Endothelial cell of umbilical vein (primary cell): ENCODE measurements at regions not wholly inside any gene's neighbourhood (a gene's known extent, or its start where the extent isn't known, plus 50 kb on each side); places are given as distances from the start of the nearest gene placed in this dataset.

Experiments used
- BruUV-seq: library from RNA; stranded (reverse); fragments of 400-500 nt; replicated peaks from 2 replicates; lab custom pipeline; 2021; lab: Mats Ljungman, UMichigan
- CTCF ChIA-PET: fragments of 300-600, 350-600 bp; sonication (Branson Sonifier 250); formaldehyde crosslinking; loops from one replicate; lab custom pipeline; 2021; ENCODE audit warnings: antibody characterized with exemption, inconsistent platforms; lab: Charles Lee
- POLR2A ChIA-PET: fragments of 300-600, 350-600 bp; sonication (Branson Sonifier 250); formaldehyde crosslinking; loops from one replicate; lab custom pipeline; 2021; ENCODE audit warnings: antibody characterized with exemption, inconsistent platforms; lab: Charles Lee
- DNase-seq: peaks from one replicate; pipeline ENCODE4 v3.0.0-alpha.2; 2011; ENCODE audit warnings: low read depth, low spot score
- FAIRE-seq: peaks from 2 replicates; lab custom pipeline; 2011; peaks lifted over from hg19 to GRCh38; lab: Jason Lieb, UNC
- H2AFZ ChIP-seq: 2 replicates; pipeline ENCODE4 v1.6.0; 2012; ENCODE audit warnings: low read depth, low read length, control low read depth, inconsistent platforms
- H3K27ac ChIP-seq: 2 replicates; pipeline ENCODE4 v1.5.1; 2011; ENCODE audit warnings: low read depth, mild to moderate bottlenecking, control low read depth, low read length, moderate library complexity; ENCODE audit not compliant: insufficient read depth
- H3K27me3 ChIP-seq, 2 experiments: 2 replicates each; pipeline versions ENCODE4 v1.6.0 to v1.6.1; 2011; ENCODE audit warnings: low read length in 2 of 2, mixed read lengths in 1 of 2; ENCODE audit not compliant: control insufficient read depth in 2 of 2, insufficient read depth in 2 of 2
- H3K36me3 ChIP-seq, 2 experiments: 2 replicates in 1 of 2; 3 replicates in 1 of 2; pipeline ENCODE4 v1.5.1; 2011; ENCODE audit warnings: low read length in 2 of 2, mild to moderate bottlenecking in 1 of 2, moderate library complexity in 1 of 2; ENCODE audit not compliant: control insufficient read depth in 2 of 2, insufficient read depth in 2 of 2; ENCODE audit errors: extremely low read depth in 1 of 2
- H3K4me1 ChIP-seq: 3 replicates; pipeline ENCODE4 v1.5.1; 2011; ENCODE audit warnings: mild to moderate bottlenecking, low read length; ENCODE audit not compliant: control insufficient read depth, insufficient read depth; ENCODE audit errors: extremely low read depth
- H3K4me2 ChIP-seq: 2 replicates; pipeline ENCODE4 v1.6.1; 2011; ENCODE audit warnings: low read length, control low read depth, mixed read lengths; ENCODE audit not compliant: insufficient read depth
- H3K4me3 ChIP-seq, 3 experiments: fragments of 200-600 bp in 1 of 3; sonication (generic), shearing (Covaris generic) in 1 of 3; replicated peaks in 1 of 3; 2 replicates each; pipeline ENCODE4 v1.5.1; 2011 to 2016; ENCODE audit warnings: control low read depth in 3 of 3, low read length in 3 of 3, mild to moderate bottlenecking in 2 of 3, inconsistent platforms in 1 of 3, low read depth in 1 of 3, moderate library complexity in 1 of 3; ENCODE audit not compliant: insufficient read depth in 1 of 3
- H3K79me2 ChIP-seq: 2 replicates; pipeline ENCODE4 v1.6.0; 2012; ENCODE audit warnings: low read length, inconsistent platforms; ENCODE audit not compliant: control insufficient read depth, insufficient read depth
- H3K9ac ChIP-seq: replicated peaks from 2 replicates; pipeline ENCODE3; 2011; ENCODE audit warnings: low read length, control low read depth; ENCODE audit not compliant: insufficient read depth; ENCODE audit errors: extremely low read depth
- H3K9me1 ChIP-seq: replicated peaks from 3 replicates; pipeline ENCODE4 v1.6.0; 2011; ENCODE audit warnings: mild to moderate bottlenecking, low read length; ENCODE audit not compliant: control insufficient read depth, insufficient read depth; ENCODE audit errors: extremely low read depth
- H3K9me3 ChIP-seq: replicated peaks from 2 replicates; pipeline ENCODE4 v1.5.1; 2012; ENCODE audit warnings: low read length, inconsistent platforms; ENCODE audit not compliant: control insufficient read depth, insufficient read depth
- H4K20me1 ChIP-seq: replicated peaks from 2 replicates; pipeline ENCODE3; 2011; ENCODE audit warnings: mild to moderate bottlenecking, low read length; ENCODE audit not compliant: control insufficient read depth, insufficient read depth; ENCODE audit errors: extremely low read depth
- EZH2 ChIP-seq: IDR thresholded peaks from 2 replicates; pipeline ENCODE4 v1.6.1; 2012; ENCODE audit warnings: borderline replicate concordance, low read depth, mild to moderate bottlenecking, moderate library complexity, low read length, inconsistent platforms; ENCODE audit not compliant: severe bottlenecking
- FOS ChIP-seq: IDR thresholded peaks from 2 replicates; pipeline ENCODE4 v1.6.1; 2011; ENCODE audit warnings: mild to moderate bottlenecking, low read length, moderate library complexity, borderline replicate concordance; ENCODE audit not compliant: insufficient read depth
- GATA2 ChIP-seq: IDR thresholded peaks from 2 replicates; pipeline ENCODE4 v1.7.0; 2011; ENCODE audit warnings: low read depth, mild to moderate bottlenecking, moderate library complexity, mixed read lengths, low read length; ENCODE audit not compliant: insufficient read length, insufficient read depth
- JUN ChIP-seq: IDR thresholded peaks from 2 replicates; pipeline ENCODE4 v1.6.1; 2011; ENCODE audit warnings: borderline replicate concordance, low read depth; ENCODE audit not compliant: insufficient read length, insufficient read depth
- MYC ChIP-seq: IDR thresholded peaks from one replicate; pipeline ENCODE4 v1.6.1; 2011; ENCODE audit warnings: mild to moderate bottlenecking, low read depth, low read length
- POLR2A ChIP-seq: IDR thresholded peaks from 2 replicates; pipeline ENCODE4 v1.6.1; 2012; ENCODE audit warnings: low read depth, mild to moderate bottlenecking, control low read depth, low read length
- POLR2AphosphoS5 ChIP-seq: IDR thresholded peaks from 2 replicates; pipeline ENCODE4 v1.6.1; 2012; ENCODE audit warnings: low read depth, mild to moderate bottlenecking, control low read depth, low read length, moderate library complexity; ENCODE audit not compliant: insufficient read depth
- dilution Hi-C: fragments of 300-500 bp; cut with MboI; formaldehyde crosslinking; loops from one replicate; pipeline ENCODE4 v1.15.0; 2019; ENCODE audit warnings: low sequenced_read_pairs; ENCODE audit not compliant: extremely low pct_ligation_motif_present
- intact Hi-C: fragments of 100-400 bp; cut with micrococcal nuclease; formaldehyde crosslinking; loops from one replicate; pipeline ENCODE4 v1.10.0; 2022
- TF ChIP-seq, protein P1 (sequence below), 2 donors: IDR thresholded peaks; 1 replicate in 1 of 2; 2 replicates in 1 of 2; pipeline ENCODE4 v1.5.1; 2011; ENCODE audit warnings: low read length in 2 of 2, mild to moderate bottlenecking in 2 of 2, moderate library complexity in 2 of 2, control low read depth in 1 of 2, inconsistent platforms in 1 of 2, low read depth in 1 of 2; ENCODE audit not compliant: insufficient read depth in 1 of 2; ENCODE audit errors: extremely low read depth in 1 of 2
- TF ChIP-seq, protein P2 (sequence below): IDR thresholded peaks from 2 replicates; pipeline ENCODE4 v1.6.1; 2011; ENCODE audit not compliant: insufficient read depth, insufficient read length

DNA sequence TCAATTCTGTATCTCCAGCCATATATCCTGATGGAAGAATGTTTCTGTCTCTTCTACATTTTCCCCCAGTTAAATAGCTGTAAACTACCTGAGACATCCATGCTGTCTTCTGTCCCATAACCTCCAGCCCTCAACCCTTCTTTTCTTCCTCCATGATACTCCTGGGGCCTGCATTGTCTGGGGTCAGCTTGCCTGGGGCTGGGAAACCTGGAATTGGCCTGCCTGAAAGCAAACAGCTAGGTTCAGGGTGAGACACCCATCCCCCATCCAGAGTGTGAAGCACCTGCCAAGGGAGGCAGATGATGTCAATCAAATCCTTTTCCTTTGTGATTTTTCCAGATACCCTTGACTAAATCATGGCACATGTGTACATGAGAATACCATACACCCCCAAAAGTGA, 313.7 kb upstream of the MGAT5 start:
- Histone ChIP-seq H3K27ac (no peak overlapping the region), H3K36me3 (no peaks in the 10 kb centered on the region), H3K27me3 (peaks cover 0 to 3% of the 10 kb centered on the region in 2 experiments), H4K20me1 (no peaks in the 10 kb centered on the region), H3K9ac (no peak overlapping the region), H3K79me2 (no peaks in the 10 kb centered on the region), H3K9me3 (no peaks in the 10 kb centered on the region), H2AFZ (no peak overlapping the region), H3K4me3 (no peak overlapping the region), H3K4me2 (no peak overlapping the region), H3K4me1 (no peaks in the 10 kb centered on the region), H3K9me1 (no peaks in the 10 kb centered on the region)
- ChIA-PET CTCF (no interaction called here), POLR2A (no interaction called here)
- no peak for TF ChIP-seq MYC
- TF ChIP-seq, protein P1, sequence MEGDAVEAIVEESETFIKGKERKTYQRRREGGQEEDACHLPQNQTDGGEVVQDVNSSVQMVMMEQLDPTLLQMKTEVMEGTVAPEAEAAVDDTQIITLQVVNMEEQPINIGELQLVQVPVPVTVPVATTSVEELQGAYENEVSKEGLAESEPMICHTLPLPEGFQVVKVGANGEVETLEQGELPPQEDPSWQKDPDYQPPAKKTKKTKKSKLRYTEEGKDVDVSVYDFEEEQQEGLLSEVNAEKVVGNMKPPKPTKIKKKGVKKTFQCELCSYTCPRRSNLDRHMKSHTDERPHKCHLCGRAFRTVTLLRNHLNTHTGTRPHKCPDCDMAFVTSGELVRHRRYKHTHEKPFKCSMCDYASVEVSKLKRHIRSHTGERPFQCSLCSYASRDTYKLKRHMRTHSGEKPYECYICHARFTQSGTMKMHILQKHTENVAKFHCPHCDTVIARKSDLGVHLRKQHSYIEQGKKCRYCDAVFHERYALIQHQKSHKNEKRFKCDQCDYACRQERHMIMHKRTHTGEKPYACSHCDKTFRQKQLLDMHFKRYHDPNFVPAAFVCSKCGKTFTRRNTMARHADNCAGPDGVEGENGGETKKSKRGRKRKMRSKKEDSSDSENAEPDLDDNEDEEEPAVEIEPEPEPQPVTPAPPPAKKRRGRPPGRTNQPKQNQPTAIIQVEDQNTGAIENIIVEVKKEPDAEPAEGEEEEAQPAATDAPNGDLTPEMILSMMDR (IDR thresholded peaks at IDR 0.05; ENCODE audit: extremely low read depth in 1 of 2, insufficient read depth in 1 of 2, low read depth in 1 of 2, low read length in 2 of 2) = no peak
- TF ChIP-seq POLR2AphosphoS5 = no peak
- no peak for TF ChIP-seq FOS
- no peak for TF ChIP-seq GATA2
- TF ChIP-seq JUN = no peak
- no peak for TF ChIP-seq POLR2A
- TF ChIP-seq, protein P2, sequence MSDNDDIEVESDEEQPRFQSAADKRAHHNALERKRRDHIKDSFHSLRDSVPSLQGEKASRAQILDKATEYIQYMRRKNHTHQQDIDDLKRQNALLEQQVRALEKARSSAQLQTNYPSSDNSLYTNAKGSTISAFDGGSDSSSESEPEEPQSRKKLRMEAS = no peak
- no peak for TF ChIP-seq EZH2
- DNase-seq (no peak), FAIRE-seq (no peak)
- intact Hi-C loops (no loop called here), dilution Hi-C loops (no loop called here)
- no TSS peak for BruUV-seq
